HCT116 (cell line): ENCODE measurements at regions not wholly inside any gene's neighbourhood (a gene's known extent, or its start where the extent isn't known, plus 50 kb on each side); places are given as distances from the start of the nearest gene placed in this dataset.

Source experiments
- ATAC-seq: fragments of 200-7000 bp; cut with Tn5 transposase; 2 replicates; pipeline ENCODE4 v1.9.1; 2020; ENCODE audit warnings: mild to moderate bottlenecking, moderate library complexity
- BruUV-seq: library from RNA; stranded (reverse); fragments of 400-500 nt; replicated peaks from 2 replicates; lab custom pipeline; 2021; lab: Mats Ljungman, UMichigan
- CTCF ChIA-PET: fragments of 300-600 bp; sonication (Branson Sonifier 250); formaldehyde crosslinking; loops from one replicate; lab custom pipeline; 2021; ENCODE audit warnings: antibody characterized with exemption; lab: Charles Lee
- POLR2A ChIA-PET: fragments of 300-600, 350-600 bp; sonication (Branson Sonifier 250); formaldehyde crosslinking; loops from one replicate; lab custom pipeline; 2021; ENCODE audit warnings: antibody characterized with exemption; lab: Charles Lee
- RAD21 ChIA-PET, 2 experiments: fragments of 300-600 bp; sonication (Branson Sonifier 250); formaldehyde crosslinking; loops; one replicate each; lab custom pipeline; 2023; ENCODE audit warnings: low total read pairs in 2 of 2; ENCODE audit not compliant: uncharacterized antibody in 2 of 2, unreplicated experiment in 2 of 2, low non-redundant PET in 1 of 2; lab: Charles Lee
- DNase-seq: peaks from one replicate; pipeline ENCODE4 v3.0.0-alpha.2; 2010; ENCODE audit warnings: low read depth, low spot score
- H2AFZ ChIP-seq: fragments of 200-600 bp; shearing (Covaris generic), sonication (generic); 2 replicates; pipeline ENCODE4 v1.6.1; 2017; ENCODE audit warnings: low read depth, mixed run types, mixed read lengths, antibody characterized with exemption, low read length; ENCODE audit not compliant: poor library complexity, severe bottlenecking
- H3K27ac ChIP-seq: 2 replicates; pipeline ENCODE4 v1.5.1; 2012; ENCODE audit warnings: low read depth, low read length
- H3K27me3 ChIP-seq: fragments of 200-600 bp; sonication (generic); 2 replicates; pipeline ENCODE4 v1.6.1; 2016; ENCODE audit warnings: mixed run types, low read length, mixed read lengths; ENCODE audit not compliant: insufficient read depth
- H3K36me3 ChIP-seq, 2 experiments: fragments of 200-500 bp in 1 of 2; fragments of 200-600 bp in 1 of 2; sonication (Bioruptor generic) in 1 of 2; sonication (generic) in 1 of 2; 2 replicates each; pipeline versions ENCODE4 v1.5.1 to v1.6.1; 2014 to 2016; ENCODE audit warnings: low read length in 2 of 2, inconsistent platforms in 1 of 2, mixed read lengths in 1 of 2, mixed run types in 1 of 2; ENCODE audit not compliant: insufficient read depth in 2 of 2, control insufficient read depth in 1 of 2
- H3K4me1 ChIP-seq, 2 experiments: fragments of 200-600 bp in 1 of 2; sonication (generic) in 1 of 2; 2 replicates each; pipeline versions ENCODE4 v1.5.1 to v1.6.1; 2012 to 2017; ENCODE audit warnings: low read length in 2 of 2, inconsistent platforms in 1 of 2, mild to moderate bottlenecking in 1 of 2, mixed read lengths in 1 of 2, mixed run types in 1 of 2, moderate library complexity in 1 of 2; ENCODE audit not compliant: insufficient read depth in 2 of 2, control insufficient read depth in 1 of 2
- H3K4me2 ChIP-seq: fragments of 200-600 bp; sonication (generic); 2 replicates; pipeline ENCODE4 v1.6.1; 2017; ENCODE audit warnings: mixed run types, low read length, mixed read lengths
- H3K4me3 ChIP-seq, 2 experiments: fragments of 200-600 bp in 1 of 2; sonication (generic) in 1 of 2; replicated peaks in 1 of 2; 2 replicates each; pipeline ENCODE4 v1.5.1; 2011 to 2016; ENCODE audit warnings: low read length in 2 of 2, control low read depth in 1 of 2, low read depth in 1 of 2, mild to moderate bottlenecking in 1 of 2, mixed read lengths in 1 of 2, mixed run types in 1 of 2
- H3K79me2 ChIP-seq: fragments of 200-600 bp; sonication (generic); 2 replicates; pipeline ENCODE4 v1.6.1; 2017; ENCODE audit warnings: mild to moderate bottlenecking, mixed run types, low read length, moderate library complexity, mixed read lengths; ENCODE audit not compliant: insufficient read depth
- H3K9ac ChIP-seq: fragments of 200-600 bp; sonication (generic); 2 replicates; pipeline ENCODE4 v1.6.1; 2016; ENCODE audit warnings: low read length, mixed read lengths
- H3K9me2 ChIP-seq: fragments of 200-600 bp; sonication (generic), shearing (Covaris generic); 2 replicates; pipeline ENCODE4 v1.6.1; 2017; ENCODE audit warnings: mixed run types, mild to moderate bottlenecking, moderate library complexity; ENCODE audit not compliant: insufficient read depth
- H3K9me3 ChIP-seq, 2 experiments: fragments of 200-500 bp in 1 of 2; fragments of 200-600 bp in 1 of 2; sonication (Bioruptor generic) in 1 of 2; sonication (generic) in 1 of 2; 2 replicates each; pipeline ENCODE4 v1.6.1; 2014 to 2017; ENCODE audit warnings: low read length in 2 of 2, mixed read lengths in 2 of 2, inconsistent platforms in 1 of 2, low read depth in 1 of 2, mild to moderate bottlenecking in 1 of 2, mixed run types in 1 of 2, moderate library complexity in 1 of 2; ENCODE audit not compliant: control insufficient read depth in 1 of 2, insufficient read depth in 1 of 2
- H4K20me1 ChIP-seq: fragments of 200-600 bp; sonication (generic), shearing (Covaris generic); 2 replicates; pipeline ENCODE4 v1.6.1; 2017; ENCODE audit warnings: mixed run types, mild to moderate bottlenecking, moderate library complexity; ENCODE audit not compliant: insufficient read depth
- ATF3 ChIP-seq: IDR thresholded peaks from 2 replicates; pipeline ENCODE4 v1.6.1; 2012
- CBX3 ChIP-seq: IDR thresholded peaks from 2 replicates; pipeline ENCODE4 v1.6.1; 2012; ENCODE audit warnings: low read depth
- CEBPB ChIP-seq: IDR thresholded peaks from 2 replicates; pipeline ENCODE4 v1.6.1; 2012; ENCODE audit warnings: low read depth
- CTCF ChIP-seq, 3 experiments: fragments of 200-600 bp in 1 of 3; sonication (generic) in 1 of 3; IDR thresholded peaks in 2 of 3; conservative IDR thresholded peaks in 1 of 3; 2 replicates each; pipeline ENCODE4 v1.5.1; 2012 to 2017; ENCODE audit warnings: low read depth in 2 of 3, low read length in 2 of 3, antibody characterized with exemption in 1 of 3, borderline replicate concordance in 1 of 3, control low read depth in 1 of 3, mild to moderate bottlenecking in 1 of 3, mixed read lengths in 1 of 3, mixed run types in 1 of 3, moderate library complexity in 1 of 3; ENCODE audit not compliant: insufficient read depth in 1 of 3
- EGR1 ChIP-seq: IDR thresholded peaks from 2 replicates; pipeline ENCODE4 v1.6.1; 2012; ENCODE audit warnings: low read depth
- EZH2phosphoT487 ChIP-seq: fragments of 200-600 bp; IDR thresholded peaks from 2 replicates; pipeline ENCODE4 v1.6.1; 2018; ENCODE audit warnings: antibody characterized with exemption, borderline replicate concordance
- FOSL1 ChIP-seq: IDR thresholded peaks from 2 replicates; pipeline ENCODE4 v1.6.1; 2012; ENCODE audit warnings: low read depth
- MAX ChIP-seq: IDR thresholded peaks from 2 replicates; pipeline ENCODE4 v1.6.1; 2012
- POLR2A ChIP-seq: IDR thresholded peaks from 2 replicates; pipeline ENCODE4 v1.7.0; 2011; ENCODE audit warnings: borderline replicate concordance; ENCODE audit not compliant: insufficient read depth, insufficient read length; ENCODE audit errors: extremely low read depth
- POLR2AphosphoS5 ChIP-seq: IDR thresholded peaks from 2 replicates; pipeline ENCODE4 v1.6.1; 2011; ENCODE audit warnings: mild to moderate bottlenecking, low read depth, low read length, moderate library complexity
- RAD21 ChIP-seq: IDR thresholded peaks from 2 replicates; pipeline ENCODE4 v1.6.1; 2012; ENCODE audit warnings: low read depth, mild to moderate bottlenecking
- REST ChIP-seq: IDR thresholded peaks from 2 replicates; pipeline ENCODE4 v1.6.1; 2012; ENCODE audit warnings: low read depth
- SRF ChIP-seq: IDR thresholded peaks from 2 replicates; pipeline ENCODE4 v1.6.1; 2012; ENCODE audit warnings: low read depth
- TCF7L2 ChIP-seq: IDR thresholded peaks from 2 replicates; pipeline ENCODE4 v1.7.0; 2011; ENCODE audit warnings: borderline replicate concordance, inconsistent platforms; ENCODE audit not compliant: insufficient read depth, insufficient read length; ENCODE audit errors: extremely low read depth
- YY1 ChIP-seq: IDR thresholded peaks from 2 replicates; pipeline ENCODE4 v1.6.1; 2011; ENCODE audit warnings: low read length, low read depth, moderate library complexity, mild to moderate bottlenecking; ENCODE audit not compliant: insufficient replicate concordance; ENCODE audit errors: extremely low read depth
- ZNF274 ChIP-seq: fragments of 200-500 bp; sonication (Bioruptor generic); IDR thresholded peaks from 2 replicates; pipeline ENCODE4 v1.6.1; 2014; ENCODE audit warnings: mild to moderate bottlenecking, low read depth, low read length, inconsistent platforms
- intact Hi-C: fragments of 100-400 bp; cut with micrococcal nuclease; formaldehyde crosslinking; loops from 2 replicates; pipeline ENCODE4 v1.10.0; 2022

- Histone ChIP-seq H3K9ac (no peak overlapping the region), H3K9me3 (no peaks in the 10 kb centered on the region), H3K27me3 (no peaks in the 10 kb centered on the region), H3K27ac (no peak overlapping the region), H3K36me3 (no peaks in the 10 kb centered on the region), H4K20me1 (no peaks in the 10 kb centered on the region)
- no TSS peak for BruUV-seq
- TF ChIP-seq YY1 = no peak
- TF ChIP-seq, all 23 proteins: peak for 0
- ChIA-PET POLR2A (no interaction called here), RAD21 (no interaction called here), CTCF (no interaction called here)
- no peak overlapping the region for H3K4me3 ChIP-seq
- DNase-seq (no peak), ATAC-seq (no peak)
- H3K9me2 ChIP-seq = no peaks in the 10 kb centered on the region
- H3K4me2 ChIP-seq = no peak overlapping the region
- intact Hi-C loops = no loop called here
- H2AFZ ChIP-seq = no peak overlapping the region
- no peaks in the 10 kb centered on the region for H3K79me2 ChIP-seq
- no peaks in the 10 kb centered on the region for H3K4me1 ChIP-seq
Observed at GRCh38 chr6:63097222-63097621, 114.0 kb upstream of the FKBP1C start.

GRCh38 chr6:63098789-63099188, 112.5 kb upstream of the FKBP1C start:
- BruUV-seq = no TSS peak
- Histone ChIP-seq H3K27ac (no peak overlapping the region), H3K4me2 (no peak overlapping the region), H3K36me3 (no peaks in the 10 kb centered on the region), H4K20me1 (no peaks in the 10 kb centered on the region), H3K4me1 (no peaks in the 10 kb centered on the region), H3K9me3 (no peaks in the 10 kb centered on the region), H3K4me3 (no peak overlapping the region), H3K27me3 (no peaks in the 10 kb centered on the region), H2AFZ (no peak overlapping the region), H3K9ac (no peak overlapping the region), H3K9me2 (no peaks in the 10 kb centered on the region), H3K79me2 (no peaks in the 10 kb centered on the region)
- ATAC-seq (no peak), DNase-seq (no peak)
- ChIA-PET POLR2A (no interaction called here), RAD21 (no interaction called here), CTCF (no interaction called here)
- intact Hi-C loops = no loop called here
- no peak for TF ChIP-seq EZH2phosphoT487
- TF ChIP-seq YY1 = no peak
- no peak for TF ChIP-seq CBX3
- no peak for TF ChIP-seq EGR1
- no peak for TF ChIP-seq RAD21
- no peak for TF ChIP-seq POLR2AphosphoS5
- no peak for TF ChIP-seq TCF7L2
- TF ChIP-seq MAX = no peak
- no peak for TF ChIP-seq POLR2A
- no peak for TF ChIP-seq CTCF (IDR thresholded peaks at IDR 0.05 in 2 of 3, conservative IDR thresholded peaks at IDR 0.05 in 1 of 3; ENCODE audit: borderline replicate concordance in 1 of 3, insufficient read depth in 1 of 3, low read depth in 2 of 3, low read length in 2 of 3)
- no peak for TF ChIP-seq FOSL1
- TF ChIP-seq REST = no peak
- TF ChIP-seq ZNF274 = no peak
- TF ChIP-seq SRF = no peak
- no peak for TF ChIP-seq ATF3
- TF ChIP-seq CEBPB = no peak
